GM12878 (cell line): ENCODE measurements at regions not wholly inside any gene's neighbourhood (a gene's known extent, or its start where the extent isn't known, plus 50 kb on each side); places are given as distances from the start of the nearest gene placed in this dataset.

Source experiments
- ATAC-seq: fragments of 200-7000 bp; cut with Tn5 transposase; 3 replicates; pipeline ENCODE4 v1.9.1; 2020; ENCODE audit warnings: mild to moderate bottlenecking, moderate library complexity
- BruUV-seq: library from RNA; stranded (reverse); fragments of 400-500 nt; replicated peaks from 2 replicates; lab custom pipeline; 2021; lab: Mats Ljungman, UMichigan
- CTCF ChIA-PET: fragments of 300-600 bp; sonication (Branson Sonifier 250); formaldehyde crosslinking; extraction: SDS; loops from one replicate; lab custom pipeline; 2021; ENCODE audit warnings: inconsistent platforms; lab: Yijun Ruan, JAX
- POLR2A ChIA-PET: fragments of 350-600 bp; formaldehyde crosslinking; extraction: SDS; loops from one replicate; lab custom pipeline; 2021; ENCODE audit warnings: inconsistent platforms; lab: Charles Lee
- RAD21 ChIA-PET: fragments of 300-600 bp; sonication (Branson Sonifier 250); formaldehyde crosslinking; loops from one replicate; lab custom pipeline; 2023; ENCODE audit warnings: antibody characterized with exemption; ENCODE audit not compliant: unreplicated experiment; lab: Charles Lee
- SMC1A ChIA-PET: fragments of 300-600 bp; sonication (Branson Sonifier 250); formaldehyde crosslinking; loops from one replicate; lab custom pipeline; 2023; ENCODE audit not compliant: unreplicated experiment, uncharacterized antibody; lab: Charles Lee
- DNase-seq: peaks from one replicate; pipeline ENCODE4 v3.0.0-alpha.2; 2011; ENCODE audit warnings: low read depth, low spot score
- FAIRE-seq: peaks from 3 replicates; lab custom pipeline; 2011; peaks lifted over from hg19 to GRCh38; lab: Jason Lieb, UNC
- H2AFZ ChIP-seq: 2 replicates; pipeline ENCODE4 v1.6.0; 2011; ENCODE audit warnings: low read depth, low read length, control low read depth; ENCODE audit not compliant: control insufficient read depth
- H3K27ac ChIP-seq: 2 replicates; pipeline ENCODE4 v1.5.1; 2011; ENCODE audit warnings: control low read depth; ENCODE audit not compliant: control insufficient read depth, insufficient read depth
- H3K27me3 ChIP-seq, 2 experiments: replicated peaks in 1 of 2; 2 replicates each; pipeline versions ENCODE4 v1.6.0 to v1.6.1; 2011; ENCODE audit warnings: low read length in 1 of 2; ENCODE audit not compliant: control insufficient read depth in 2 of 2, insufficient read depth in 2 of 2
- H3K36me3 ChIP-seq, 2 experiments: 2 replicates each; pipeline ENCODE4 v1.5.1; 2011; ENCODE audit warnings: low read length in 1 of 2; ENCODE audit not compliant: control insufficient read depth in 2 of 2, insufficient read depth in 2 of 2
- H3K4me1 ChIP-seq: 2 replicates; pipeline ENCODE4 v1.6.1; 2011; ENCODE audit warnings: mild to moderate bottlenecking, low read length, moderate library complexity, mixed read lengths; ENCODE audit not compliant: control insufficient read depth, insufficient read depth
- H3K4me2 ChIP-seq: 2 replicates; pipeline ENCODE4 v1.6.0; 2011; ENCODE audit warnings: control low read depth; ENCODE audit not compliant: control insufficient read depth, insufficient read depth
- H3K4me3 ChIP-seq: fragments of 200-600 bp; sonication (generic); 2 replicates; pipeline ENCODE4 v1.5.1; 2016
- H3K79me2 ChIP-seq: 2 replicates; pipeline ENCODE4 v1.6.0; 2011; ENCODE audit warnings: low read length; ENCODE audit not compliant: control insufficient read depth, insufficient read depth
- H3K9ac ChIP-seq: 2 replicates; pipeline ENCODE4 v1.8.0; 2011; ENCODE audit warnings: low read length, control low read depth, mixed read lengths; ENCODE audit not compliant: control insufficient read depth, insufficient read depth
- H3K9me3 ChIP-seq: replicated peaks from 3 replicates; pipeline ENCODE4 v1.5.1; 2011; ENCODE audit warnings: mild to moderate bottlenecking, low read length; ENCODE audit not compliant: control insufficient read depth, insufficient read depth
- H4K20me1 ChIP-seq: 2 replicates; pipeline ENCODE4 v1.6.0; 2011; ENCODE audit not compliant: control insufficient read depth, insufficient read depth
- CREB1 ChIP-seq: IDR thresholded peaks from 2 replicates; pipeline ENCODE4 v1.6.1; 2012; ENCODE audit warnings: low read depth, mild to moderate bottlenecking, inconsistent platforms
- E2F8 ChIP-seq: fragments of 450-650 bp; IDR thresholded peaks from 2 replicates; pipeline ENCODE4 v1.6.1; 2018; ENCODE audit warnings: mild to moderate bottlenecking, low read depth, moderate library complexity; ENCODE audit not compliant: partially characterized antibody
- PBX3 ChIP-seq: IDR thresholded peaks from 2 replicates; pipeline ENCODE4 v1.6.1; 2011; ENCODE audit warnings: mild to moderate bottlenecking, low read depth, low read length, moderate library complexity; ENCODE audit not compliant: insufficient replicate concordance
- RBBP5 ChIP-seq: fragments of 200-600 bp; sonication (generic); conservative IDR thresholded peaks from 2 replicates; pipeline ENCODE4 v1.6.1; 2016
- SMARCA5 ChIP-seq: fragments of 450-650 bp; IDR thresholded peaks from 2 replicates; pipeline ENCODE4 v1.6.1; 2017; ENCODE audit warnings: mild to moderate bottlenecking
- WRNIP1 ChIP-seq: IDR thresholded peaks from 2 replicates; pipeline ENCODE4 v1.6.1; 2011; ENCODE audit warnings: low read depth, low read length, improper control_type of control experiment, borderline replicate concordance
- WGBS: methylation state at CpG from one replicate; pipeline ENCODE4 v1.1.6; 2016; ENCODE audit warnings: low lambda C conversion rate; ENCODE audit not compliant: insufficient replicate concordance, insufficient coverage; ENCODE audit errors: missing lambda C conversion rate; 5-methylcytosine and 5-hydroxymethylcytosine counted together
- in situ Hi-C: fragments of 300-500 bp; cut with MboI; formaldehyde crosslinking; loops from 9 replicates; pipeline ENCODE4 v1.14.3; 2018; ENCODE audit warnings: mixed read lengths
- intact Hi-C: fragments of 100-400 bp; cut with micrococcal nuclease; formaldehyde crosslinking; loops from one replicate; pipeline ENCODE4 v1.14.2; 2022; ENCODE audit not compliant: unreplicated experiment
- TF ChIP-seq, protein P1 (sequence below): fragments of 450-650 bp; IDR thresholded peaks from 2 replicates; pipeline ENCODE4 v1.6.1; 2017; ENCODE audit warnings: low read depth, mild to moderate bottlenecking, moderate library complexity
- TF ChIP-seq, protein P2 (sequence below): IDR thresholded peaks from 2 replicates; pipeline ENCODE4 v1.6.1; 2012; ENCODE audit warnings: improper control_type of control experiment, low read depth, low read length; ENCODE audit not compliant: insufficient replicate concordance

- Histone ChIP-seq H3K27me3 (no peaks in the 10 kb centered on the region), H3K4me1 (no peaks in the 10 kb centered on the region), H3K4me2 (no peak overlapping the region), H3K36me3 (no peaks in the 10 kb centered on the region), H2AFZ (no peak overlapping the region), H3K9ac (no peak overlapping the region), H4K20me1 (no peaks in the 10 kb centered on the region; the same call in 1 of the 2 replicates), H3K9me3 (no peaks in the 10 kb centered on the region), H3K79me2 (no peaks in the 10 kb centered on the region), H3K4me3 (no peak overlapping the region), H3K27ac (no peak overlapping the region)
- 17% methylated on average over 3 of the region's 3 CpGs for WGBS
- ATAC-seq (no peak), FAIRE-seq (no peak), DNase-seq (no peak)
- SMC1A ChIA-PET, result interaction anchor here (1.2 to 1.4 kb wide), 2 partner anchors 11 to 22 kb away, joined by 3 read pairs; no protein-coding TSS in a partner anchor
- in situ Hi-C loops (no loop called here), intact Hi-C loops (no loop called here)
- CTCF ChIA-PET, result no interaction called here
- RAD21 ChIA-PET, result no interaction called here
- BruUV-seq, result no TSS peak
- no peak for TF ChIP-seq CREB1
- TF ChIP-seq, protein P1, sequence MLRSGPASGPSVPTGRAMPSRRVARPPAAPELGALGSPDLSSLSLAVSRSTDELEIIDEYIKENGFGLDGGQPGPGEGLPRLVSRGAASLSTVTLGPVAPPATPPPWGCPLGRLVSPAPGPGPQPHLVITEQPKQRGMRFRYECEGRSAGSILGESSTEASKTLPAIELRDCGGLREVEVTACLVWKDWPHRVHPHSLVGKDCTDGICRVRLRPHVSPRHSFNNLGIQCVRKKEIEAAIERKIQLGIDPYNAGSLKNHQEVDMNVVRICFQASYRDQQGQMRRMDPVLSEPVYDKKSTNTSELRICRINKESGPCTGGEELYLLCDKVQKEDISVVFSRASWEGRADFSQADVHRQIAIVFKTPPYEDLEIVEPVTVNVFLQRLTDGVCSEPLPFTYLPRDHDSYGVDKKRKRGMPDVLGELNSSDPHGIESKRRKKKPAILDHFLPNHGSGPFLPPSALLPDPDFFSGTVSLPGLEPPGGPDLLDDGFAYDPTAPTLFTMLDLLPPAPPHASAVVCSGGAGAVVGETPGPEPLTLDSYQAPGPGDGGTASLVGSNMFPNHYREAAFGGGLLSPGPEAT, result no peak
- no peak for TF ChIP-seq SMARCA5
- TF ChIP-seq WRNIP1, result no peak
- TF ChIP-seq E2F8, result no peak
- TF ChIP-seq RBBP5, result no peak
- TF ChIP-seq, protein P2, sequence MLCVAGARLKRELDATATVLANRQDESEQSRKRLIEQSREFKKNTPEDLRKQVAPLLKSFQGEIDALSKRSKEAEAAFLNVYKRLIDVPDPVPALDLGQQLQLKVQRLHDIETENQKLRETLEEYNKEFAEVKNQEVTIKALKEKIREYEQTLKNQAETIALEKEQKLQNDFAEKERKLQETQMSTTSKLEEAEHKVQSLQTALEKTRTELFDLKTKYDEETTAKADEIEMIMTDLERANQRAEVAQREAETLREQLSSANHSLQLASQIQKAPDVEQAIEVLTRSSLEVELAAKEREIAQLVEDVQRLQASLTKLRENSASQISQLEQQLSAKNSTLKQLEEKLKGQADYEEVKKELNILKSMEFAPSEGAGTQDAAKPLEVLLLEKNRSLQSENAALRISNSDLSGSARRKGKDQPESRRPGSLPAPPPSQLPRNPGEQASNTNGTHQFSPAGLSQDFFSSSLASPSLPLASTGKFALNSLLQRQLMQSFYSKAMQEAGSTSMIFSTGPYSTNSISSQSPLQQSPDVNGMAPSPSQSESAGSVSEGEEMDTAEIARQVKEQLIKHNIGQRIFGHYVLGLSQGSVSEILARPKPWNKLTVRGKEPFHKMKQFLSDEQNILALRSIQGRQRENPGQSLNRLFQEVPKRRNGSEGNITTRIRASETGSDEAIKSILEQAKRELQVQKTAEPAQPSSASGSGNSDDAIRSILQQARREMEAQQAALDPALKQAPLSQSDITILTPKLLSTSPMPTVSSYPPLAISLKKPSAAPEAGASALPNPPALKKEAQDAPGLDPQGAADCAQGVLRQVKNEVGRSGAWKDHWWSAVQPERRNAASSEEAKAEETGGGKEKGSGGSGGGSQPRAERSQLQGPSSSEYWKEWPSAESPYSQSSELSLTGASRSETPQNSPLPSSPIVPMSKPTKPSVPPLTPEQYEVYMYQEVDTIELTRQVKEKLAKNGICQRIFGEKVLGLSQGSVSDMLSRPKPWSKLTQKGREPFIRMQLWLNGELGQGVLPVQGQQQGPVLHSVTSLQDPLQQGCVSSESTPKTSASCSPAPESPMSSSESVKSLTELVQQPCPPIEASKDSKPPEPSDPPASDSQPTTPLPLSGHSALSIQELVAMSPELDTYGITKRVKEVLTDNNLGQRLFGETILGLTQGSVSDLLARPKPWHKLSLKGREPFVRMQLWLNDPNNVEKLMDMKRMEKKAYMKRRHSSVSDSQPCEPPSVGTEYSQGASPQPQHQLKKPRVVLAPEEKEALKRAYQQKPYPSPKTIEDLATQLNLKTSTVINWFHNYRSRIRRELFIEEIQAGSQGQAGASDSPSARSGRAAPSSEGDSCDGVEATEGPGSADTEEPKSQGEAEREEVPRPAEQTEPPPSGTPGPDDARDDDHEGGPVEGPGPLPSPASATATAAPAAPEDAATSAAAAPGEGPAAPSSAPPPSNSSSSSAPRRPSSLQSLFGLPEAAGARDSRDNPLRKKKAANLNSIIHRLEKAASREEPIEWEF, result no peak
- TF ChIP-seq PBX3, result no peak
- POLR2A ChIA-PET, result no interaction called here
Measured at GRCh38 chr1:60573726-60574409, 500.3 kb upstream of the C1orf87 start.
